ENCODE measurements at regions not wholly inside any gene's neighbourhood (a gene's known extent, or its start where the extent isn't known, plus 50 kb on each side); places are given as distances from the start of the nearest gene placed in this dataset.

DNA sequence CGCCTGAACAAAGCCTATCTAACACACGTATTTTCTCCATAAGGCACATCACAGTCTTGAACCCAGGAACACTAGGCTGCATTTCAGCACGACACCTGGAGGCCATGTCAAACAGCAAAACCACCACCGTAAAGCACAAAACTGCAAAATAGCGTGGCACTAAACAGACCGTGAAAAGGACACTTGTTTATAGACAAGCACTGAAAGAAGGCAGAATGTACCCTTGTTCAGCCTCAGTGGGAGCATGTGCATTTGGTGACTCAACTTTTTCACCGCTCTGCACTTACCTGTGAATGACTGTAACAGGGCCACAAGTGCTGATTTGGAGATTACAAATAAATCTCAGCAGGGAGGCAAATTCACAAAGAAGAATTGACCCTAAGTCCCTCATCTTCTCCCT is 80.8 kb downstream of the ISG20 start:
- 92% methylated on average over 7 of the region's 7 CpGs for WGBS (ENCODE audit: insufficient coverage)
- H3K4me3 Mint-ChIP-seq: no peak overlapping the region
- peaks cover 2% of the 10 kb centered on the region for H3K4me1 Mint-ChIP-seq

DNA sequence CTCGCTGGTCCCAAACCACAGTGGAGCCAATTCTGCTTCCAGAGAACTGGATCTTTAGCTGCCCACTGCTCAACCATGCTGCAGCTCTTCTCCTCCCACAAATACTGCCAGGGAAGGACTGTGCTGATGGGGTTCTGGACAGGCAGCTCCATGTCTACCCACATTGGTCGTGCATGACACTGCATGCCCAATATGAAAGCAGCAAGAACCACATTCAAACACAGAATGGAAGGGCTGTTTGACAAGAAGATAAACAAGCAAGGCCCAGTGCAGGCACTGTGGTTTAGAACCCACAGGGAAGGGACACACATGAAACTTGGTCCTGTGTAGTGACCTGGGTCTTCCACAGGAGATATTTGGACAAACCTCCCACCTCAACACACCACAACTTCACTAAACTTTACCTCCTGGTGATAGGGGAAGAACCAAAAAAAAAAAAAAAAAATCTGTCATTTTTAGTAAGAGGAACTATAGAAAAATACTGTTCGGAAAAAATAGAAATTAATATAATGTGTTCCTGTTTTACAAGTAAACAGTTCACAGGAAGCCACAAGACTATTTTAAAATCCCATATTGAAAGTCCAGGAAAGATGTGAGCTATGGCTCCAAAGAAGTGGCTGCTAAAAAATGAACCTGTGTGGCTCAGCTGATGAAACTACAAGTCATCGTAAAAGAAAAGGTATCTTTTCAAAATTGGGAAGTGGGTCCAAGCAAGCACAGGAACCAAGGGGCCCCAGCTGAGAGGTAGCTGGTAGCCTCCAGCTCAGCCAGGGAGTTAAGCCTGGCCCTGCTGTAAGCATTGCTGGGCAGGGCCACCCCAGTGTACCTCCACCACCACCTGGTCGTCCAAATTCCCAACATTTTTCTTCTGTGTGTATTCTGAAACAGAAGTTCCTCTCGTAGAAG is 77.7 kb upstream of the ACAN start:
- Mint-ChIP-seq H3K27ac (peak overlapping the region in 2 of 7 donors; percentile 24 to 50), H3K4me3 (no peak overlapping the region), H3K27me3 (ENCODE audit: low read depth in 3 of 3) (peaks cover 1 to 6% (median 3%) of the 10 kb centered on the region in 3 donors), H3K9me3 (peaks cover 0 to 8% (median 1%) of the 10 kb centered on the region in 7 donors), H3K4me1 (peaks cover 14% of the 10 kb centered on the region), H3K36me3 (no peaks in the 10 kb centered on the region)
- no peaks in the 10 kb centered on the region for H3K79me2 ChIP-seq (ENCODE audit: insufficient read depth, low read length)
- H3K4me2 ChIP-seq (replicated peaks; ENCODE audit: extremely low read depth, low read length, poor library complexity, severe bottlenecking): no peak overlapping the region
- H3K36me3 ChIP-seq (replicated peaks in 1 of 2; ENCODE audit: control insufficient read depth in 1 of 2, insufficient read depth in 2 of 2, low read length in 2 of 2): no peaks in the 10 kb centered on the region
- no peak overlapping the region for H3K9ac ChIP-seq (ENCODE audit: insufficient read depth, low read length, poor library complexity, severe bottlenecking)
- no peaks in the 10 kb centered on the region for H4K20me1 ChIP-seq (ENCODE audit: insufficient read depth, low read length)
- TF ChIP-seq, protein P1, sequence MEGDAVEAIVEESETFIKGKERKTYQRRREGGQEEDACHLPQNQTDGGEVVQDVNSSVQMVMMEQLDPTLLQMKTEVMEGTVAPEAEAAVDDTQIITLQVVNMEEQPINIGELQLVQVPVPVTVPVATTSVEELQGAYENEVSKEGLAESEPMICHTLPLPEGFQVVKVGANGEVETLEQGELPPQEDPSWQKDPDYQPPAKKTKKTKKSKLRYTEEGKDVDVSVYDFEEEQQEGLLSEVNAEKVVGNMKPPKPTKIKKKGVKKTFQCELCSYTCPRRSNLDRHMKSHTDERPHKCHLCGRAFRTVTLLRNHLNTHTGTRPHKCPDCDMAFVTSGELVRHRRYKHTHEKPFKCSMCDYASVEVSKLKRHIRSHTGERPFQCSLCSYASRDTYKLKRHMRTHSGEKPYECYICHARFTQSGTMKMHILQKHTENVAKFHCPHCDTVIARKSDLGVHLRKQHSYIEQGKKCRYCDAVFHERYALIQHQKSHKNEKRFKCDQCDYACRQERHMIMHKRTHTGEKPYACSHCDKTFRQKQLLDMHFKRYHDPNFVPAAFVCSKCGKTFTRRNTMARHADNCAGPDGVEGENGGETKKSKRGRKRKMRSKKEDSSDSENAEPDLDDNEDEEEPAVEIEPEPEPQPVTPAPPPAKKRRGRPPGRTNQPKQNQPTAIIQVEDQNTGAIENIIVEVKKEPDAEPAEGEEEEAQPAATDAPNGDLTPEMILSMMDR (IDR thresholded peaks at IDR 0.05): no peak
- 26% methylated on average over 3 of the region's 6 CpGs for WGBS (ENCODE audit: insufficient coverage)
- peaks cover 11 to 12% of the 10 kb centered on the region in 2 donors for H3K4me1 ChIP-seq (ENCODE audit: control insufficient read depth in 1 of 2, insufficient read depth in 2 of 2, low read length in 2 of 2)
- peak in 1 of 3 donors; percentile 9 for DNase-seq
- no peak overlapping the region for H3K4me3 ChIP-seq (replicated peaks in 1 of 3; ENCODE audit: low read depth in 2 of 3, low read length in 3 of 3)
- no peaks in the 10 kb centered on the region for H3K27me3 ChIP-seq (ENCODE audit: control insufficient read depth in 2 of 2, insufficient read depth in 2 of 2, low read length in 2 of 2)
- H3K27ac ChIP-seq (ENCODE audit: low read depth in 1 of 2, low read length in 2 of 2): no peak overlapping the region
- H3K9me3 ChIP-seq (replicated peaks in 1 of 2; ENCODE audit: control insufficient read depth in 1 of 2, insufficient read depth in 1 of 2, low read length in 2 of 2): no peaks in the 10 kb centered on the region
- intact Hi-C loops (cut with micrococcal nuclease): no loop called here
- H2AFZ ChIP-seq (ENCODE audit: insufficient read depth, low read depth, low read length, poor library complexity, severe bottlenecking): no peak overlapping the region

More for the DNA sequence above, 80.8 kb downstream of the ISG20 start:
- Histone ChIP-seq H3K9me3 (replicated peaks in 1 of 2; ENCODE audit: control insufficient read depth in 1 of 2, insufficient read depth in 1 of 2, low read length in 2 of 2) (no peaks in the 10 kb centered on the region), H3K27me3 (ENCODE audit: control insufficient read depth in 2 of 2, insufficient read depth in 2 of 2, low read length in 2 of 2) (no peaks in the 10 kb centered on the region), H3K4me2 (replicated peaks; ENCODE audit: extremely low read depth, low read length, poor library complexity, severe bottlenecking) (no peak overlapping the region), H3K4me3 (replicated peaks in 1 of 3; ENCODE audit: low read depth in 2 of 3, low read length in 3 of 3) (no peak overlapping the region), H2AFZ (ENCODE audit: insufficient read depth, low read depth, low read length, poor library complexity, severe bottlenecking) (no peak overlapping the region), H4K20me1 (ENCODE audit: insufficient read depth, low read length) (no peaks in the 10 kb centered on the region), H3K4me1 (ENCODE audit: control insufficient read depth in 1 of 2, insufficient read depth in 2 of 2, low read length in 2 of 2) (no peaks in the 10 kb centered on the region), H3K9ac (ENCODE audit: insufficient read depth, low read length, poor library complexity, severe bottlenecking) (no peak overlapping the region), H3K27ac (ENCODE audit: low read depth in 1 of 2, low read length in 2 of 2) (no peak overlapping the region), H3K36me3 (replicated peaks in 1 of 2; ENCODE audit: control insufficient read depth in 1 of 2, insufficient read depth in 2 of 2, low read length in 2 of 2) (no peaks in the 10 kb centered on the region), H3K79me2 (ENCODE audit: insufficient read depth, low read length) (no peaks in the 10 kb centered on the region)
- intact Hi-C loops (cut with micrococcal nuclease): no loop called here
- Mint-ChIP-seq H3K9me3 (peaks cover 0 to 8% (median 0%) of the 10 kb centered on the region in 7 donors), H3K27ac (no peak overlapping the region), H3K27me3 (ENCODE audit: low read depth in 3 of 3) (peaks cover 2 to 5% (median 4%) of the 10 kb centered on the region in 3 donors), H3K36me3 (no peaks in the 10 kb centered on the region)
- no peak for DNase-seq
- TF ChIP-seq, protein P1 (IDR thresholded peaks at IDR 0.05): no peak
